HCT116 (cell line): ENCODE measurements at regions not wholly inside any gene's neighbourhood (a gene's known extent, or its start where the extent isn't known, plus 50 kb on each side); places are given as distances from the start of the nearest gene placed in this dataset.

Source experiments
- ATAC-seq: fragments of 200-7000 bp; cut with Tn5 transposase; 2 replicates; pipeline ENCODE4 v1.9.1; 2020; ENCODE audit warnings: mild to moderate bottlenecking, moderate library complexity
- BruUV-seq: library from RNA; stranded (reverse); fragments of 400-500 nt; replicated peaks from 2 replicates; lab custom pipeline; 2021; lab: Mats Ljungman, UMichigan
- CTCF ChIA-PET: fragments of 300-600 bp; sonication (Branson Sonifier 250); formaldehyde crosslinking; loops from one replicate; lab custom pipeline; 2021; ENCODE audit warnings: antibody characterized with exemption; lab: Charles Lee
- POLR2A ChIA-PET: fragments of 300-600, 350-600 bp; sonication (Branson Sonifier 250); formaldehyde crosslinking; loops from one replicate; lab custom pipeline; 2021; ENCODE audit warnings: antibody characterized with exemption; lab: Charles Lee
- RAD21 ChIA-PET, 2 experiments: fragments of 300-600 bp; sonication (Branson Sonifier 250); formaldehyde crosslinking; loops; one replicate each; lab custom pipeline; 2023; ENCODE audit warnings: low total read pairs in 2 of 2; ENCODE audit not compliant: uncharacterized antibody in 2 of 2, unreplicated experiment in 2 of 2, low non-redundant PET in 1 of 2; lab: Charles Lee
- DNase-seq: peaks from one replicate; pipeline ENCODE4 v3.0.0-alpha.2; 2010; ENCODE audit warnings: low read depth, low spot score
- H2AFZ ChIP-seq: fragments of 200-600 bp; shearing (Covaris generic), sonication (generic); 2 replicates; pipeline ENCODE4 v1.6.1; 2017; ENCODE audit warnings: low read depth, mixed run types, mixed read lengths, antibody characterized with exemption, low read length; ENCODE audit not compliant: poor library complexity, severe bottlenecking
- H3K27ac ChIP-seq: 2 replicates; pipeline ENCODE4 v1.5.1; 2012; ENCODE audit warnings: low read depth, low read length
- H3K27me3 ChIP-seq: fragments of 200-600 bp; sonication (generic); 2 replicates; pipeline ENCODE4 v1.6.1; 2016; ENCODE audit warnings: mixed run types, low read length, mixed read lengths; ENCODE audit not compliant: insufficient read depth
- H3K36me3 ChIP-seq, 2 experiments: fragments of 200-500 bp in 1 of 2; fragments of 200-600 bp in 1 of 2; sonication (Bioruptor generic) in 1 of 2; sonication (generic) in 1 of 2; 2 replicates each; pipeline versions ENCODE4 v1.5.1 to v1.6.1; 2014 to 2016; ENCODE audit warnings: low read length in 2 of 2, inconsistent platforms in 1 of 2, mixed read lengths in 1 of 2, mixed run types in 1 of 2; ENCODE audit not compliant: insufficient read depth in 2 of 2, control insufficient read depth in 1 of 2
- H3K4me1 ChIP-seq, 2 experiments: fragments of 200-600 bp in 1 of 2; sonication (generic) in 1 of 2; 2 replicates each; pipeline versions ENCODE4 v1.5.1 to v1.6.1; 2012 to 2017; ENCODE audit warnings: low read length in 2 of 2, inconsistent platforms in 1 of 2, mild to moderate bottlenecking in 1 of 2, mixed read lengths in 1 of 2, mixed run types in 1 of 2, moderate library complexity in 1 of 2; ENCODE audit not compliant: insufficient read depth in 2 of 2, control insufficient read depth in 1 of 2
- H3K4me2 ChIP-seq: fragments of 200-600 bp; sonication (generic); 2 replicates; pipeline ENCODE4 v1.6.1; 2017; ENCODE audit warnings: mixed run types, low read length, mixed read lengths
- H3K4me3 ChIP-seq, 2 experiments: fragments of 200-600 bp in 1 of 2; sonication (generic) in 1 of 2; replicated peaks in 1 of 2; 2 replicates each; pipeline ENCODE4 v1.5.1; 2011 to 2016; ENCODE audit warnings: low read length in 2 of 2, control low read depth in 1 of 2, low read depth in 1 of 2, mild to moderate bottlenecking in 1 of 2, mixed read lengths in 1 of 2, mixed run types in 1 of 2
- H3K79me2 ChIP-seq: fragments of 200-600 bp; sonication (generic); 2 replicates; pipeline ENCODE4 v1.6.1; 2017; ENCODE audit warnings: mild to moderate bottlenecking, mixed run types, low read length, moderate library complexity, mixed read lengths; ENCODE audit not compliant: insufficient read depth
- H3K9ac ChIP-seq: fragments of 200-600 bp; sonication (generic); 2 replicates; pipeline ENCODE4 v1.6.1; 2016; ENCODE audit warnings: low read length, mixed read lengths
- H3K9me2 ChIP-seq: fragments of 200-600 bp; sonication (generic), shearing (Covaris generic); 2 replicates; pipeline ENCODE4 v1.6.1; 2017; ENCODE audit warnings: mixed run types, mild to moderate bottlenecking, moderate library complexity; ENCODE audit not compliant: insufficient read depth
- H3K9me3 ChIP-seq, 2 experiments: fragments of 200-500 bp in 1 of 2; fragments of 200-600 bp in 1 of 2; sonication (Bioruptor generic) in 1 of 2; sonication (generic) in 1 of 2; 2 replicates each; pipeline ENCODE4 v1.6.1; 2014 to 2017; ENCODE audit warnings: low read length in 2 of 2, mixed read lengths in 2 of 2, inconsistent platforms in 1 of 2, low read depth in 1 of 2, mild to moderate bottlenecking in 1 of 2, mixed run types in 1 of 2, moderate library complexity in 1 of 2; ENCODE audit not compliant: control insufficient read depth in 1 of 2, insufficient read depth in 1 of 2
- H4K20me1 ChIP-seq: fragments of 200-600 bp; sonication (generic), shearing (Covaris generic); 2 replicates; pipeline ENCODE4 v1.6.1; 2017; ENCODE audit warnings: mixed run types, mild to moderate bottlenecking, moderate library complexity; ENCODE audit not compliant: insufficient read depth
- CBX3 ChIP-seq: IDR thresholded peaks from 2 replicates; pipeline ENCODE4 v1.6.1; 2012; ENCODE audit warnings: low read depth
- CEBPB ChIP-seq: IDR thresholded peaks from 2 replicates; pipeline ENCODE4 v1.6.1; 2012; ENCODE audit warnings: low read depth
- EZH2phosphoT487 ChIP-seq: fragments of 200-600 bp; IDR thresholded peaks from 2 replicates; pipeline ENCODE4 v1.6.1; 2018; ENCODE audit warnings: antibody characterized with exemption, borderline replicate concordance
- SIN3A ChIP-seq: IDR thresholded peaks from 2 replicates; pipeline ENCODE4 v1.6.1; 2012; ENCODE audit warnings: low read depth
- SRF ChIP-seq: IDR thresholded peaks from 2 replicates; pipeline ENCODE4 v1.6.1; 2012; ENCODE audit warnings: low read depth
- TCF7L2 ChIP-seq: IDR thresholded peaks from 2 replicates; pipeline ENCODE4 v1.7.0; 2011; ENCODE audit warnings: borderline replicate concordance, inconsistent platforms; ENCODE audit not compliant: insufficient read depth, insufficient read length; ENCODE audit errors: extremely low read depth
- intact Hi-C: fragments of 100-400 bp; cut with micrococcal nuclease; formaldehyde crosslinking; loops from 2 replicates; pipeline ENCODE4 v1.10.0; 2022
- TF ChIP-seq, protein P1 (sequence below): IDR thresholded peaks from 2 replicates; pipeline ENCODE4 v1.6.1; 2012; ENCODE audit warnings: low read depth

DNA sequence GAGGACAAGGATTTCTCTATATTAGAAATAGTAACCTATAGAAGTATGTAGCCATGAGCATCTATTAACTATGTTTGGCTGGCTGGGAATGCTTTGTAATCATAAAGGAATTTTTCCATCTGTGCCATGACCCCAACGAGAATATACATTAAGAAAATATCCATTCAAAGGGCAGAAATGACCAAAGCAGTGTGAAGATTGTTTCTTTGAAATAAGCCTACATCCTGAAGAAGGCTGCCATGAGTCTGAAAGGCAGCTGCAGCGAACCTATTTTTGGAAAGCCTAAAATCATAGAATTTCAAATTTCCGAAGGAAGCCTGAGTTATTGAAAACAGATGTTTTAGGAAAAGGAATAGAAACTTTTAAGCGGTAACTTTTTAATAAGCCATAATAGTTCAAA is 244.2 kb upstream of the FOXK1 start:
- no peaks in the 10 kb centered on the region for H3K9me2 ChIP-seq
- no peaks in the 10 kb centered on the region for H4K20me1 ChIP-seq
- no peak for DNase-seq
- no peaks in the 10 kb centered on the region for H3K4me1 ChIP-seq
- peaks cover 14% of the 10 kb centered on the region; the same call in 1 of the 2 replicates for H3K27me3 ChIP-seq
- intact Hi-C loops = no loop called here
- ATAC-seq = no peak
- no peak overlapping the region for H3K4me3 ChIP-seq
- ChIA-PET POLR2A (no interaction called here), CTCF (no interaction called here)
- H3K36me3 ChIP-seq = no peaks in the 10 kb centered on the region
- TF ChIP-seq SRF = no peak
- no peak for TF ChIP-seq EZH2phosphoT487
- no peak for TF ChIP-seq SIN3A
- TF ChIP-seq TCF7L2 = no peak
- TF ChIP-seq, protein P1, sequence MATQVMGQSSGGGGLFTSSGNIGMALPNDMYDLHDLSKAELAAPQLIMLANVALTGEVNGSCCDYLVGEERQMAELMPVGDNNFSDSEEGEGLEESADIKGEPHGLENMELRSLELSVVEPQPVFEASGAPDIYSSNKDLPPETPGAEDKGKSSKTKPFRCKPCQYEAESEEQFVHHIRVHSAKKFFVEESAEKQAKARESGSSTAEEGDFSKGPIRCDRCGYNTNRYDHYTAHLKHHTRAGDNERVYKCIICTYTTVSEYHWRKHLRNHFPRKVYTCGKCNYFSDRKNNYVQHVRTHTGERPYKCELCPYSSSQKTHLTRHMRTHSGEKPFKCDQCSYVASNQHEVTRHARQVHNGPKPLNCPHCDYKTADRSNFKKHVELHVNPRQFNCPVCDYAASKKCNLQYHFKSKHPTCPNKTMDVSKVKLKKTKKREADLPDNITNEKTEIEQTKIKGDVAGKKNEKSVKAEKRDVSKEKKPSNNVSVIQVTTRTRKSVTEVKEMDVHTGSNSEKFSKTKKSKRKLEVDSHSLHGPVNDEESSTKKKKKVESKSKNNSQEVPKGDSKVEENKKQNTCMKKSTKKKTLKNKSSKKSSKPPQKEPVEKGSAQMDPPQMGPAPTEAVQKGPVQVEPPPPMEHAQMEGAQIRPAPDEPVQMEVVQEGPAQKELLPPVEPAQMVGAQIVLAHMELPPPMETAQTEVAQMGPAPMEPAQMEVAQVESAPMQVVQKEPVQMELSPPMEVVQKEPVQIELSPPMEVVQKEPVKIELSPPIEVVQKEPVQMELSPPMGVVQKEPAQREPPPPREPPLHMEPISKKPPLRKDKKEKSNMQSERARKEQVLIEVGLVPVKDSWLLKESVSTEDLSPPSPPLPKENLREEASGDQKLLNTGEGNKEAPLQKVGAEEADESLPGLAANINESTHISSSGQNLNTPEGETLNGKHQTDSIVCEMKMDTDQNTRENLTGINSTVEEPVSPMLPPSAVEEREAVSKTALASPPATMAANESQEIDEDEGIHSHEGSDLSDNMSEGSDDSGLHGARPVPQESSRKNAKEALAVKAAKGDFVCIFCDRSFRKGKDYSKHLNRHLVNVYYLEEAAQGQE = no peak
- TF ChIP-seq CEBPB = no peak
- no peak for TF ChIP-seq CBX3
- TF ChIP-seq, all 23 proteins: peak for 0
- Histone ChIP-seq H3K27ac (no peak overlapping the region), H2AFZ (no peak overlapping the region), H3K4me2 (no peak overlapping the region), H3K79me2 (no peaks in the 10 kb centered on the region), H3K9ac (no peak overlapping the region), H3K9me3 (no peaks in the 10 kb centered on the region)
- BruUV-seq = no TSS peak
- RAD21 ChIA-PET = no interaction called here
